Activated T-cell treated with anti-CD3 and anti-CD28 coated beads for 24 hours (primary cell): ENCODE measurements at regions not wholly inside any gene's neighbourhood (a gene's known extent, or its start where the extent isn't known, plus 50 kb on each side); places are given as distances from the start of the nearest gene placed in this dataset.

Source experiments
- DNase-seq: peaks from one replicate; pipeline ENCODE4 v3.0.0-alpha.2; 2020; ENCODE audit warnings: low read depth

DNA sequence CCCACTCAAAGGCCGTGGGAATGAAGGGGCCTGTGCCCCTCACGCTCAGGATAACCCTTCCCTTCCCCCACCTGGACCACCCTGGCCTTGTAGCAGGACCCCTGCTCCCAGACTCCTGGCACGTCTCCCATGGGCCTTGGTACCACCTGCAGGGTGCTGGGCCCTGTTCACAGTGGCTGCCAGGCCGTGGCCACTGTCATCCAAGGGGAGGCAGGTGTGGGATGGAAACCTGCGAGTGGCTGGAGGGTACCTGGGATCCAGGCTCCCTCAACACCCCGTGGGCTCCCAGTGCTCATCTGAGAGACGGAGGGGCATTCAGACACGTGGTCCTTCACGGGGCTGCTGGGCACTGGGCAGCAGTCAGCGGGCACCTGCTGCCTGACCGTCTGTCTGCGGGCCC is 75.6 kb upstream of the CIBAR2 start:
- DNase-seq, result no peak

DNA sequence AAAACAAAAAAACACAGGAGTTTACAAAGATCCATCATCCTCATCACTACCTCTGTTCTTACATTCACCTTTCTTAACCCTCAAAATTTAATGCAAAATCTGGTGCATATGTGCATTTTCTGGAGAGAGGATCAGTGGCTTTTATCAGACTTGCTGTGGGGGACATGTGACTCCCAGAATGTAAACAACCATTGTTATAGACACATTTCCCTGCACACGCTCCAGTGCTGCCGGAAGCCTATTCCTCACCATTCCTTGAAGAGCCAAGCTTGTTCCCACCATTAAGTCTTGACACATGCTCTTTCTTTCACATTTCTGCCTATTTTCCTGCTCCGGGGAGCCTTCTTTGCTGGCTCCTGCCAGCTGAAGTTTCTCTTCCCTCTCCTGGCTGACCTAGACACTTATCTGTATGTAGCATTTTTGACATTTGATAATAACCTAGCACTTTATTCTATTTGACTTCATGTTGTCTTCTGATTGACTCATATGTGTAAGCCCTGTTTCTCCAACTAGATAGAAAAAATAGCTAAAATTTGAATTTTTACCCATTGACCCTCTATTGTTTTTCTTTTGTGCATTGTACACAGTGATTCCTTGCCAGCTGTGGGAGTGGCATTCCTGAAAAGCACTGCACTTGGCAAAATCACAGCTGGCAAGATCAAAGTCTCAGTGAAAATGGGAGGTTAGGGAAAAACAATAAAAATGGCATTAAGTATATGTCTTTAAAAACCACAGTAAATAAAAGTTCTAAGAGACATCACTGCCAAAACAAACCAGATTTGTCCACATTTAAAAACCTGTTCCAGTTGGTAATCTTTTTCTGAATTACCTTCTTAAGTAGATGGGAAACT is 76.8 kb upstream of the CIBAR2 start:
- no peak for DNase-seq

DNA sequence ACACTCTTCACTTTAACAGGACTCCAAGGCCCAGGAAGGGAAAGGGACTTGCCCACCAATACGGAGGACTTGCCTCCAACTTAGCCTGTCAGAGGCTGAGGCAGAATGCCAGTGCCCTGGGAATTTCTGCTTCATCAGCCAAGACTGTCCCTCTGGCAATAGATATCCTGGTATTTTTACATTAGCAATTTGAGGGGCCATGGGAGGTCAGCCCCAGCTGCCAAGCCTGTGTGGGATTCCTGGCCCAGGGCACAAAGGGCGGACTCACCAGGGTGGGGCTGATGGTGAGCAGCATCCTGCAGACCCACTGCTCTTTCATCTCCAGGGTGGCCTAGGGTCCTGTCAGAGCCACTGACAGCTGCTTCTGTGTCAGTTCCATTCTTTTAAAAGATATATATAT is 78.3 kb upstream of the CIBAR2 start:
- no peak for DNase-seq

DNA sequence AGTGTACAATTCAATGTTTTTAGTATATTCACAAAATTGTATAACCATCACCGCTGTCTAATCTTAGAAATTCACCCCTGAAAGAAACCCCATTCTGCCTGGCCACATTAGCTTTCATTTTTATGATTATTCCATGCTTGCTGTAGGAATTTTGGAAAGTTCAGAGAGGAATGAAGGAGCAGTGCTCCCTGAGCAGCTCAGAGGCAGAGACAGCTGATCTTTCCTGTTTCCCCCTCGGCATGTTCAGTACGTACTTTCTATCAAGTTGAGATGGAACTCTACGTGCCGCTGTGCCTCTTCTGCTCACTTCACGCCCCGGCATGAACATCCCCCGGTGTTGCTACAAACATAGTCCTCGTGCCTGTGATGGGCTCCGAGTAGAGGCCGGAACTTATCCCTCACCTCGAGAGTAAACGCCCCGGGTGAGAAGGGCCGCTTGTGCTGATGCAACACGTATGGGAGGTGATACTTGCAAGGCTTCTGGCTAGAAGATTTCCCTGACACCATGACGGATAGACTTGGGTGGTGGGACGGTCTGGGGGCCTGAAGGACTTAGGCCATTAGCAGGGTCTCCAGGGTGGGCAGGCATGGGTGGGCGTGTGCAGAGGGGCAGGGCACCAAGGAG is 79.2 kb upstream of the CIBAR2 start:
- no peak for DNase-seq

DNA sequence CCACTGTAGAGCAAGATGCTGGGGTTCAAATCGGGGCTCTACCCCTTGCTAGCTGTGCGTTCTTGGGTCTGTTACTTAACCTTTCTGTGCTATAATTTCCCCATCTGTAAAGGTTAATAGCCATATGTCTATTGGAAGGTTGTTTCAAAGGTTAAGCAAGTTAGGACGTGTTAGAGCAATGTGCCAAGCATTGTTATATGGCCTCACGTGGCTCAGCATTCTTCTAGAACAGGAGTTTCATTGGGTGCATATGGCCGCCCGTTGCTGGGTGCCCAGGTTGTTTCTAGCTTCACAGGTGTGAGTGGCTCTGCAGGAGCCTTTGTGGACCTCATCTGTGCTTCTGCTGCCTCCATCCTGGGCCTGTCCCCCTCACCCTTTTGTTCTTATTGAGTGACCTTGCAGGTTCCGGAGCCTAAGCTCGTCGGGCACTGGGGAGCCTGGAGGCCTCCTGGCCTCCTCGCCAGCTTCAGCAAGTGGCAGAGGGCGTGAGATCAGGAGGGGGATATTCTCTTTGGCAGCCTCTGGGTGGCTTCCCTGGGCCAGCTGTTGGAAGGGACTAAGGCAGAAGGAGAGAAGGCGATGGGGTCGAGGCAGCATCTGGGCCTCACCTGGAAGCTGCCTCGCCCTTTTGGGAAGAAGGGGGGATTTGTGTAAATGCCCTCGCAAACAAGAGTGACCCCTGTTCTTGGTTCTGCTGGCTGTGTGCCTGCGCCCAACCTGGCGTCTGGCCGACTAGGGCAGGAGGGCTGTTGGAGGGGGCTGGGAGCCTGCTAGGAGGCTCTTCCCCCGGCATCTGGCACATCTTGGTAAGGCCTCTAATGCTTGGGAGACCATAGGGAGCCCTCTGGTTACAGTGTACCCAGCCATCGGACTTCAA is 80.2 kb upstream of the CIBAR2 start:
- no peak for DNase-seq

DNA sequence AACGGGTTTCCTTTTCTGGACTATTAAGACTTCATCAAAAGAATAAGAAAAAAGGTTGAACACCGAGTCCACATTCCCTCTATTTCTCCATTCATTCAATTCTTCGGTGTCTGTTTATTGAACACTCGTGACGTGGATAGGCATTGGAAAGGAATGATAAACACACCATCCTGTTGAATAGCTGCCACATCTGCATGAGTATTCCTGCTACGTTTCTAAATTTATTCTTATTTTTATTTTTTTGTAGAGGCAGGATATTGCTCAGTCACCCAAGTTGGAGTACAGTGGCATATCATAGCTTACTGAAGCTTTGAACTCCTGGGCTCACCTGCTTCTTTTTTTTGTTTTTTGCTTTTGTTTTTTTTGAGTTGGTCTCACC is 80.8 kb upstream of the CIBAR2 start:
- no peak for DNase-seq

DNA sequence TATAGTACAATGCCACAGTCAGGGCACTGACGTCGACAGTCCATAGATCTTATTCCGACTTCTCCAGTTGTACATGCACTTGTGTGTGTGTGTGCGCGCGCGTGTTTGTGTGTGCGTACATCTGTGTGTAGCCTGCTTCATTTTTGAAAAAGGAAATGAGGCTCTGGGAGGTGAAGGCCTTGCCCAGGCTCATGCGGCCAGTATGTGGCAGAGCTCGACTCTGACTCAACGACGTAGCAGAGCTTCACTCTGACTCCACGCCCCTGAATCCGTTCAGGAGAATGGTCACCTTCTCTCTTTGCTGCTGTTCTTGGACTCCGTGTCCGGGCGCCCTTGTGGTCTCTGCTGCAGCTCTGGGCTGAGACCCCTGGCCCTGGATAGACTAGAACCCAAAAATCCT is 81.6 kb upstream of the CIBAR2 start:
- no peak for DNase-seq

DNA sequence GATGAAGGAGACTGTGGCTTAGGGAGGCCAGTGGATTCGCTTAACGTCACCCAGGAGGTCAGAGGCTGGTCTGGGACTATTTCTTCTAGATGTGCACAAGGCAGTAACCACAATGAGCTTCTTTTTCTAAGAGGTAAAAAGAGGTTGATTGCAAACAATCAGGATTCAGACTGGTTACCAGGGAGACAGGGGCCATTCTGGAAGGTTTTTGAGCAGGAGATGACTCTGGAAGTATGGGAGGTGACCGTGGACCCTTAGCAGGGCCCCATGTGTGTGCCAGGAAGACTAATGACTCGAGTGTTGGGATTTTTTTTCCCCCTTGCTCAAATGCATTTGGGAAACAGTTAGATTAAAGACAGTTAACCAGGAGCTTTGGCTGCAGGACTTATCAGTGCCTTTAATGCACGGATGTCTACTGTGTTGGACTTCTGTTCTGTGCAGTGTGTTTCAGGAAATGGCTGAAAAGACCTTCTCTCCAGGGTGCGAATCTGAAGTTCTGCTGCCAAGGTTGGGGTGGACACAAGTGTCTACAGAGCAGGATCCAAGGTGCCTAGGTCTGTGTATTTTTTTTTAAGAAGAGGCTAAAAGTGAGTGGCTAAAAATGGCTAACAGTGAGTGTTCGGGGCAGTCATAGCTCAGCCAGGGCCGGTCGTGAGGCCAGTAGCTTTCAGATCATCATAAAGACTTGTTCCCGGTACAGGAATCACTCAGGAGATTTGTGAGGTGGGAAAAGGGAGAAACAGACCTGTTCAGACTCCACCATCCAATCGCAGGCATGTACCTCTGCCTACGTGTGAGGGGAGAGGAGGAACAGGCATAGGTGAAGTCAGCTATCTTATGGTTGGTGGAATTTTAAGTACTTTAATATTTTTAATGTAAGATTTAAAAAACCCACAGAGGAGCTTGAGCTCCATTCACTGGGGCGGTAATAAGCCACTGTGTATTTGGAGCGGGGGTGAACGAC is 82.3 kb upstream of the CIBAR2 start:
- DNase-seq, result no peak

DNA sequence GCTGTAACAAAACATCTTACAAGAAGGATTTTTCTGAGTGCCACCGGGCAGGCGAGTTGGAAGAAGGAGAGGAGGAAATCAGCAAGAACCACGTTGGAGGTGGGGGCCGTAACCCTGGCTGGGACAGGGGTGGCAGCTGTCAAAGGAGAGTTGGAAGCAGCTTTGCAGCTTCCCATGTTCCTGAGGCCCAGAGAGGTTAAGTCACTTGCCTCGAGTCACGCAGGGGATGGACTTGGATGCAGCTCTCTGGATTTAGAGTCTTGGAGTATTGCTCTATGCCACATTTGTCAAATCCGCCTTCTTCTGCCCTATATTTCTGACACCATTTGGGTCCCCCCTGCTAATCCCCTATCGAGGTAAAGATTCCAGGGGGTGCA is 83.0 kb upstream of the CIBAR2 start:
- no peak for DNase-seq

DNA sequence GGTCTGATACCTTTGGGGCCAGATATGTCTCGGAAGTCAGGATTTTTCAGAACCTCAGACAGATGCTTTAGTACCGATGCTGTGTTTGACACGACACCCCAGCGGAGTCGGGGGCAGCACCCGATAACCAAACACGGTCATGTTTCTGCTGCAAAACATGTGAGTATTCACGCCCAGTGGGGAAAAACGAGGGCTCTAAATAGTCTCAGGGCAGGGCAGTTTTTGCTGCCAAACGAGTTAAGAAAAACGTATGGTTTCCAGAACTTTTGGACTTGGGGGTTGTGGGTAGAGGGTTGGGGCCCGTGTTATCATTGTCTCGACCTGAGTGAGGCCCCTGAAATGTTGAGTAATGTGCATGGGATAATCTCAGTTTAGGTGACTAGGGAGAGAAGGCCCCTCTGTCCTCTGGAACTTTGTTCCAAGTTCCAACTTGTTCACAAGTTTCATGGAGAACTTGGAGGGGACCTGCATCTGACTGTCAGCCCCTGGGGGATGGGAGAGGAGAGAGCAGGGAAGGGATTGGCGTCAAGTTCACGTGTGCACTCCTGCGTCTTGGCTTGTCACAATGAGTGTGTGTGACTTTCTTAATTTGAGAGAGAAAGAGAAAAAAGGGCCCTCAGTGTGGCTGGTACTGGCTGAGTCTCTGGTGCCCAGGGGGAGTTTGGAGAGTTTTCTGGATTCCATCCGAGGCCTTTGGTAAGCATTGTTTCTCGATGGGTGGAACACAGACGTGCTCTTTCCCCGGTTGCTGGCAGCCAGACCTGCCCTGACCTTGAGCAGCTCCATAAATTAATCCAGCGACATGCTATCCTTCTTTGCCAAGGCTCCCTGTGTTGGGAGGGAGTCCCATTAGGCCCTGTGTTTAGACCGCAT is 83.9 kb upstream of the CIBAR2 start:
- DNase-seq, result no peak

DNA sequence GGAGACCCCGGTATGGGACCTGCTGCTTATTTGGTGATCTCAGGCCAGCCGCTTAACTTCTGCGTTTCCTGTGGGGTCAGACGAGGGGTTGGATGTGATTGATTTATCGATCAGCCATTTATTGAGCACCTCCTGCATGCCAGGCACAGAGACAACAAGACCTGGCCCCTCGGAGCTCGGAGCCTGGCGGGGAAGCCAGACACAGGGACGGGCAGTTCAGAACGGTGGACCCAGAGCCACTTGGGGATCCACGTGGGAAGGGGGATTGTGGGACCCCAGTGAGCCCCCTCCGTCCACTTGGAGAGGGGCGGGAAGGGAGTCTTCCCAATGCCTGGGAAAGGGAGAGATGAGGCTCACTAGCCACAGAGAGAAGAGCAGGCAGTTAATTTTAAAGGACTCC is 84.7 kb upstream of the CIBAR2 start:
- no peak for DNase-seq

DNA sequence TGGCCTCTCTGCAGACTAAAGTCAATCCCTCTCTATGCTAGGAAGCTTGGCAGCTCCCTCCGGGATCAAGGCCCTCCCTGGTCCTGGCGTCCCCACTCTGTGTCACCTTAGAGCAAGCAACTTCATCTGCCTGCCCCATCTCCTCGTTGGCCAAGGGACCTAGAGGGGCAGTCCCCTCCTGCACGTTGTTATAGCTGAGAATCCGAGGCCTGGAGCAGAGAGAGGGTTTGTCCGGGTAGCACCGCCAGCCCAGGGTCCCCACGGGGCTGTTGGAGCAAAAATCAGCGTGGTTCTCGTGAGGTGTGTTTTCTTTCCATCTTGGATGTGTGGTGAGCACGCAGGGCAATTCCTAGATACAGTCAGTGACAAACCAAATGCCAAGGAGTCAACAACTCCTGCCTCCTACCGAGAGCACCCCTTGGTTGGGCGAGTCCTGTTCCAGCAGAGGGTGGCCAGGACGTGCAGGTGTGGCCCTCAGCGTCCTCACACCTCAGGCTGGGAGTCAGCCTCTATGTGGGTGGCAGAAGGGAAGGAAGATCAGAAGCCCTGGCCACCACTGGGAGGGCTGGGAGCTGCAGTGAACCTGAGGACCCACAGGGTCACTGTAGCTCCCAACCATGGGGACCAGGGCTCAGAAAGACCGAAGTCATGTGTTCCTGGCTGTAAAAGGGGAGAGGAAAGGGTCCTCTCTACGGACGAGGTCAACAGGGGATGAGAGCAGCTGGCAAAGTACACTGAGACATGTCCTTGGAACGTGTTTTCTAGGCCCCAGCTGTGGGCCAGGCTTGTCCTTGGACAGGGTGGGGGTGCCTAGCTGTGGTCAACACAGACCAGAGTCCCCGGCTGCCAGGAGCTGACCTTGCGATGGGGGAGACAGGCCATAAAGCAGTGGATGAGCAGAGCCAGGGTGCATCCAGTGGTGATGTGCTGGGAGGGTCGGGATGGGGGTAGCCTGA is 85.6 kb upstream of the CIBAR2 start:
- no peak for DNase-seq

DNA sequence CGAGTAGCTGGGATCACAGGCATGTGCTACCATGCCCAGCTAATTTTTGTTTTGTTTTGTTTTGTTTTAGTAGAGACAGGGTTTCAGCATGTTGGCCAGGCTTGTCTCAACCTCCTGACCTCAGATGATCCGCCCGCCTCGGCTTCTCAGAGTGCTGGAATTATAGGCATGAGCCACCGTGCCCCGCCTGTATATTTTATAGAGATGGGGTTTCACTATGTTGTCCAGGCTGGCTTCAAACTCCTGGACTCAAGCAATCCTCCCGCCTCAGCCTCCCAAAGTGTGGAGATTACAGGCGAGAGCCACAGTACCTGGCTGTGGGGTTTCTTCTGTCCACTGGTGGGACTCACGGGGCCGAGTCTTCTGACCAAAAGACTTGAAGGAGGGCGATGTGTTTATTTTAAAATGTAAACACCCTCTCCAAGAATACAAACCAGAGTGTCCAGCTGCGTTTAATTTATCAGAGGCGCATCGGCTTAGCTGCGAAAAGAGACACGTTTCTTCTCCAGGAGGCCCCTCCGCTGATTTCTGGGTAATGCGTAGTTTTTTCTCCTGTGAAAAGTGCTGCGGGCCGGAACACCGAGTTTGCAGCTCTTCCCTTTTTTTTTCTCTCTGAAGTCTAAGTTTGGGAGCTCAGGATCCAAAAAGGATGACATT is 86.9 kb upstream of the CIBAR2 start:
- DNase-seq, result no peak

DNA sequence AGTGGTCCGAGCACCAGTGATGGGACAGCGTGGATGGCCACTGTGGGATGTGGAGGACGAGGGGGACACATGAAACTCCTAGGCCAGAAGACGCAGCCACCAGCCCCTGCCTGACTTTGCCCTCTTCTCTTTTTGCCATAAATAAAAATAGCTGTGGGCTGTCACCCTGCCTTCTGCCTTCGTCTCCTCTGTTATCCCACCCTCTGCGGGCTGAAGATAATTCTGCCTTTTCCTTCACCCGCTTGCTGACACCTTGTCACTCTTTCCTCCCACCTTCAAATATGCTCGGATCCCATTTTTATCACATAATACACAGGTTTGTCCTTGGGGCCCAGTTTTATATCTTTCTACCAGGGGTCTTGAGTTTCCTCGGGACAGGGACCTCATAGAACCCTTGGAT is 87.6 kb upstream of the CIBAR2 start:
- DNase-seq, result no peak

DNA sequence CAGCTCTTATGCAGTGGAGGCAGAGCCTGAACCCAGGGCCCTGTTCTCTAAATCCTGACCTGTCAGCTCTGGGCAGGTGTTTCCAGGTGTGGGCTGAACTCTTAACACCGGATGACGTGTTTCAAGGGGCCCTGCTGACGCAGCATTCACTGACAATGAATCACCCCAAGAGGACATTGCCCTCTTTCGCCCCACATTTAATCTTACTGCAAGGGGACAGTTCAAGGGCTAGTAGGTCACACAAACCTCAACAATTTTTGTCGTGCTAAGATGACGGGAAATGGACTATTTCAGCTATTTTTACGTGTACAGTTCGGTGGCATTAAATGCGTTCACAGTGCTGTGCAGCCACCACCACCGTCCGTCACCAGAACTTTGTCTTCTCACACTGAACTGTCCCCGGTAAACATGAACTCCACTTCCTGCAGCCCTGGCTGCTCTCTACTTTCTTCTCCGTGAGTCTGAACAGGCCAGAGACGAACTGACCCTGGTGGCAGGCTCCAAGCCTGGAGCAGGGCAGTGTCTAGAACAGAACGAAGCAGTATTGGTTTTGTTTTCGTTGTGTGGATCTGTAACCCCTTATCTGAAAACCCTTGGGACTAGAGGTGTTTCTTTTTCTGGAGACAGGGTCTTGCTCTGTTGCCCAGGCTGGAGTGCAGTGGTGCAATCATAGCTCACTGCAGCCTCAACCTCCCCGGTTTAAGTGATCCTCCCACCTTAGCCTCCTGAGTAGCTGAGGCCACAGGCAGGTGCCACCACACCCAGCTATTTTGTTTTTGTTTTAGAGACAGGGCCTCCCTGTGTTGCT is 88.4 kb upstream of the CIBAR2 start:
- DNase-seq, result no peak

DNA sequence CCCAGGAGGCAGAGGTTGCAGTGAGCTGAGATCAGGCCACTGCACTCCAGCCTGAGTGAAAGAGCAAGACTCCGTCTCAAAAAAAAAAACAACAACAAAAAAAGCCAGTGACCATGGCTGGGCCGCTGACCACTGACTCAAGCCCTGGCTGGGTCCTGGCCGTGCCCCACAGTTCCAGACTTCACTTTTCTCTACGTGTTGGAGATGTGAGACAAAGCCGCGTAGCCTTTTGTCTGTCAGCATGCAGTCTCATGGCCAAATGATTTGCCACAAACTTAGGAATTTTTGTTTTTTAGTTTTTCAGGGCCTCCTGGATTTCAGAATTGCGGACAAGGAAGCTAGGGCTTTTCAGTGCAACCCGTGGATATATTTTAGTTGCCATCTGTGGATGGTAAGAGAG is 89.3 kb upstream of the CIBAR2 start:
- no peak for DNase-seq

DNA sequence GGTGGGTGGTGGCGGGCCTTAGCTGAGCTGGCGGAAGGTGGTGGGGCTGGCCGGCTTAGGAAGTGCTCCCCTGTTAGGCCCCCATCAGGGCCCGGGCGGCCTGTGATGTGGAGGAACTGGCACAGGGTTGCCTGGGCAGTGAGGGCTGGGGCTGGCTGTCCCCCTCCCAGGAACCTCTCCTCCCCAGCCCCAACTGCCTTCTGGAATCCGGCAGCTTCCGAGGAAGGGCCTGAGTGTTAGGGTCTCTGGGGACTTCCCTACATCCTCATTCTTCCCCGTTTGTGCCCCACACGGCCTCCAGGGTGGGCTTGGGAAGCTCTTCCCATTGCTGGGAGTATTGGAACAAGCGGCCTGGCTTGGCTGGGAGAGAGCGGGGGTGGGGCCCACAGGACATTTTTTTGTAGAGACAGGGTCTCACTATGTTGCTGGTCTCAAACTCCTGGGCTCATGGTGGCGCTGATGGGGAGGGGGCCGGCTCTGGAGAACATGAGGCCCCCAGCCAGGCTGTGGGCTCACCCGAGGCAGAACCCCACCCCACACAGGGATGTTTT is 89.9 kb upstream of the CIBAR2 start:
- no peak for DNase-seq
